K562 (cell line): ENCODE measurements at regions not wholly inside any gene's neighbourhood (a gene's known extent, or its start where the extent isn't known, plus 50 kb on each side); places are given as distances from the start of the nearest gene placed in this dataset.
A peak's percentile ranks its signal among the peaks of the same experiment; 100 is the strongest.

Experiments used
- CTCFL ChIP-seq: IDR thresholded peaks from 2 replicates; pipeline ENCODE4 v1.6.1; 2011; ENCODE audit warnings: borderline replicate concordance, low read depth, mild to moderate bottlenecking, moderate library complexity, low read length; ENCODE audit not compliant: insufficient read depth, poor library complexity, severe bottlenecking
- CUX1 ChIP-seq: fragments of 200-800 bp; sonication (Bioruptor generic); IDR thresholded peaks from 2 replicates; pipeline ENCODE4 v1.6.1; 2016; ENCODE audit warnings: missing genetic modification characterization, missing compliant biosample characterization
- ELF1 ChIP-seq: fragments of 200-800 bp; sonication (Bioruptor generic); IDR thresholded peaks from 2 replicates; pipeline ENCODE4 v1.6.1; 2016; ENCODE audit warnings: missing genetic modification characterization, missing compliant biosample characterization
- HDAC8 ChIP-seq: fragments of 450-650 bp; IDR thresholded peaks from 2 replicates; pipeline ENCODE4 v1.6.1; 2016; ENCODE audit warnings: mild to moderate bottlenecking, missing genetic modification characterization, moderate library complexity, missing compliant biosample characterization
- KDM1A ChIP-seq, 2 experiments: fragments of 450-650 bp; IDR thresholded peaks; 2 replicates each; pipeline ENCODE4 v1.6.1; 2016; ENCODE audit warnings: mild to moderate bottlenecking in 2 of 2
- RBFOX2 ChIP-seq: fragments of 200-400 bp; formaldehyde crosslinking; IDR thresholded peaks from 2 replicates; pipeline ENCODE4 v1.6.1; 2017; ENCODE audit warnings: low read depth, mild to moderate bottlenecking, low read length, moderate library complexity
- RBM25 ChIP-seq: fragments of 200-400 bp; formaldehyde crosslinking; IDR thresholded peaks from 2 replicates; pipeline ENCODE4 v1.6.1; 2018; ENCODE audit warnings: low read length, low read depth, moderate library complexity; ENCODE audit not compliant: severe bottlenecking
- TFE3 ChIP-seq: fragments of 450-650 bp; formaldehyde crosslinking; IDR thresholded peaks from 2 replicates; pipeline ENCODE4 v1.4.0; 2020; ENCODE audit warnings: mild to moderate bottlenecking, mixed read lengths
- ZFP36 ChIP-seq: fragments of 150-350 bp; IDR thresholded peaks from 2 replicates; pipeline ENCODE4 v1.6.1; 2018; ENCODE audit warnings: low read length, low read depth; ENCODE audit not compliant: partially characterized antibody
- ZNF695 ChIP-seq: fragments of 450-650 bp; formaldehyde crosslinking; IDR thresholded peaks from 2 replicates; pipeline ENCODE4 v1.4.0; 2020; ENCODE audit warnings: mild to moderate bottlenecking, moderate library complexity

- TF ChIP-seq CUX1 (CRISPR knock-in tag) (no peak), TFE3 (0 out of 2 replicates have a peak, but pooled peaks have one; percentile 21), ZNF695 (no peak), RBM25 (peak; percentile 60), ELF1 (peak; percentile 72), HDAC8 (tag) (no peak), KDM1A (IDR thresholded peaks at IDR 0.05) (peak in 1 of 2 experiments; percentile 37; a peak in 1 of 4 replicates), CTCFL (peak; percentile 79), RBFOX2 (0 out of 2 replicates have a peak, but pooled peaks have one; percentile 17), ZFP36 (peak; percentile 100)
- TF ChIP-seq, all 486 proteins: peak for 35
These were observed 103.2 kb upstream of the FOXP4 start (continued) for GRCh38 chr6:41442800-41443501.
